ENCODE measurements at regions not wholly inside any gene's neighbourhood (a gene's known extent, or its start where the extent isn't known, plus 50 kb on each side); places are given as distances from the start of the nearest gene placed in this dataset.

GRCh38 chr5:13585324-13585723 lies 359.2 kb downstream of the DNAH5 start (continued):
- TF ChIP-seq EMX1 (CRISPR knock-in tag; IDR thresholded peaks at IDR 0.05) (no peak), MYBL2 (CRISPR knock-in tag; IDR thresholded peaks at IDR 0.05) (no peak), MXD4 (CRISPR knock-in tag; IDR thresholded peaks at IDR 0.05; ENCODE audit: borderline replicate concordance) (no peak), CBFB (CRISPR knock-in tag; IDR thresholded peaks at IDR 0.05; ENCODE audit: low read depth) (no peak)

DNA sequence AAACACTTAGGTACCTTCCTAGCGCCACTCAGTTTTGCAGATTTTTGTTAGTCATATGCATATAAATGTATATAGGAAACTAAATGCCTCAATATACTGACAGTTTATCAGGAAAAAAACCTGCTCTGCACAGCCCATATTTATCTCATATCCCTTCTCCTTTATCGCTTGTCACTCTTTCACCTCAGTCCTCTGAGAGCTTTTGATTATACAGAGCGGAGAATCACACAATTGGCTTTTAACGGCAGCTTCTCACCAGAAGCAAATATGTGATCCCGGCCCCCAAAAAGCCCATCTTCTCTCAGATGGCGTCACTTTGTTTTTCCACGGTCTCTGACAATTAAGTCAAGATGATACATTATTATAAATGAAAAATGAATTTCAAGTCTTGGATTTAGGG lies 362.6 kb downstream of the DNAH5 start:
- H3K27ac Mint-ChIP-seq = no peak overlapping the region
- TF ChIP-seq, protein P1, sequence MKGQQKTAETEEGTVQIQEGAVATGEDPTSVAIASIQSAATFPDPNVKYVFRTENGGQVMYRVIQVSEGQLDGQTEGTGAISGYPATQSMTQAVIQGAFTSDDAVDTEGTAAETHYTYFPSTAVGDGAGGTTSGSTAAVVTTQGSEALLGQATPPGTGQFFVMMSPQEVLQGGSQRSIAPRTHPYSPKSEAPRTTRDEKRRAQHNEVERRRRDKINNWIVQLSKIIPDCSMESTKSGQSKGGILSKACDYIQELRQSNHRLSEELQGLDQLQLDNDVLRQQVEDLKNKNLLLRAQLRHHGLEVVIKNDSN (CRISPR knock-in tag; IDR thresholded peaks at IDR 0.05) = no peak
- no peak for TF ChIP-seq PRRX2 (CRISPR knock-in tag; IDR thresholded peaks at IDR 0.05)
- DNase-seq (ENCODE audit: low spot score) = no peak
- CTCF ChIA-PET = no interaction called here
- H3K4me1 Mint-ChIP-seq = no peaks in the 10 kb centered on the region
- no peak for ATAC-seq
- no peaks in the 10 kb centered on the region for H3K36me3 Mint-ChIP-seq
- H3K4me3 Mint-ChIP-seq = no peak overlapping the region
- H3K27me3 Mint-ChIP-seq (ENCODE audit: low read depth) = no peaks in the 10 kb centered on the region; the same call in 1 of the 2 replicates
- peaks cover 9% of the 10 kb centered on the region for H3K9me3 Mint-ChIP-seq
- POLR2A ChIA-PET = no interaction called here

DNA sequence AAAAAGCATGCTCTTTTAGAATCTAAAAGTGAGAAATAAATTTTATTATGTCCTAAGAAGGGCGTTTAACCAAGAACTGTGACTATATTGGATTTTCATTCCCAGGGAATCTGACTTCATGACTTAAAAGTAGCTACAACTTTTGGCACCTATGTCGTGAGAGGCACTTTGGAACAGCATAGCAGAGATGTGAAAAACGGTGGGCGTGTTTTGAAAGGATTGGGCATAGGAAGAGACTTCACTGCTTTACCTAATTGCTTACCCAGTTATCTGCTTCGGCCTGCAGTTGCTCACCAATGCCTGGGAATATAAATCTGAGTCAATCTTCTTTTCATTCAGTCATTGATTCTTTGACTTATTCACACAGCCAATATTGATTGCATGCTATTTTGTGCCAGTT lies 363.4 kb downstream of the DNAH5 start:
- no peaks in the 10 kb centered on the region for H3K36me3 Mint-ChIP-seq
- CTCF ChIA-PET = no interaction called here
- DNase-seq (ENCODE audit: low spot score) (no peak), ATAC-seq (no peak)
- no peak overlapping the region for H3K27ac Mint-ChIP-seq
- no peak overlapping the region for H3K4me3 Mint-ChIP-seq
- H3K9me3 Mint-ChIP-seq = peaks cover 9% of the 10 kb centered on the region
- POLR2A ChIA-PET = no interaction called here
- no peaks in the 10 kb centered on the region for H3K4me1 Mint-ChIP-seq
- no peak for TF ChIP-seq ZNF121 (CRISPR knock-in tag; IDR thresholded peaks at IDR 0.05)
- no peak for TF ChIP-seq PRRX2 (CRISPR knock-in tag; IDR thresholded peaks at IDR 0.05)
- TF ChIP-seq, protein P2, sequence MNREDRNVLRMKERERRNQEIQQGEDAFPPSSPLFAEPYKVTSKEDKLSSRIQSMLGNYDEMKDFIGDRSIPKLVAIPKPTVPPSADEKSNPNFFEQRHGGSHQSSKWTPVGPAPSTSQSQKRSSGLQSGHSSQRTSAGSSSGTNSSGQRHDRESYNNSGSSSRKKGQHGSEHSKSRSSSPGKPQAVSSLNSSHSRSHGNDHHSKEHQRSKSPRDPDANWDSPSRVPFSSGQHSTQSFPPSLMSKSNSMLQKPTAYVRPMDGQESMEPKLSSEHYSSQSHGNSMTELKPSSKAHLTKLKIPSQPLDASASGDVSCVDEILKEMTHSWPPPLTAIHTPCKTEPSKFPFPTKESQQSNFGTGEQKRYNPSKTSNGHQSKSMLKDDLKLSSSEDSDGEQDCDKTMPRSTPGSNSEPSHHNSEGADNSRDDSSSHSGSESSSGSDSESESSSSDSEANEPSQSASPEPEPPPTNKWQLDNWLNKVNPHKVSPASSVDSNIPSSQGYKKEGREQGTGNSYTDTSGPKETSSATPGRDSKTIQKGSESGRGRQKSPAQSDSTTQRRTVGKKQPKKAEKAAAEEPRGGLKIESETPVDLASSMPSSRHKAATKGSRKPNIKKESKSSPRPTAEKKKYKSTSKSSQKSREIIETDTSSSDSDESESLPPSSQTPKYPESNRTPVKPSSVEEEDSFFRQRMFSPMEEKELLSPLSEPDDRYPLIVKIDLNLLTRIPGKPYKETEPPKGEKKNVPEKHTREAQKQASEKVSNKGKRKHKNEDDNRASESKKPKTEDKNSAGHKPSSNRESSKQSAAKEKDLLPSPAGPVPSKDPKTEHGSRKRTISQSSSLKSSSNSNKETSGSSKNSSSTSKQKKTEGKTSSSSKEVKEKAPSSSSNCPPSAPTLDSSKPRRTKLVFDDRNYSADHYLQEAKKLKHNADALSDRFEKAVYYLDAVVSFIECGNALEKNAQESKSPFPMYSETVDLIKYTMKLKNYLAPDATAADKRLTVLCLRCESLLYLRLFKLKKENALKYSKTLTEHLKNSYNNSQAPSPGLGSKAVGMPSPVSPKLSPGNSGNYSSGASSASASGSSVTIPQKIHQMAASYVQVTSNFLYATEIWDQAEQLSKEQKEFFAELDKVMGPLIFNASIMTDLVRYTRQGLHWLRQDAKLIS (CRISPR knock-in tag; IDR thresholded peaks at IDR 0.05; ENCODE audit: borderline replicate concordance) = no peak
- no peak for TF ChIP-seq KAT7 (CRISPR knock-in tag; IDR thresholded peaks at IDR 0.05; ENCODE audit: borderline replicate concordance)
- no peak for TF ChIP-seq NFYB (CRISPR knock-in tag; conservative IDR thresholded peaks at IDR 0.05; ENCODE audit: low read depth)
- TF ChIP-seq, protein P3, sequence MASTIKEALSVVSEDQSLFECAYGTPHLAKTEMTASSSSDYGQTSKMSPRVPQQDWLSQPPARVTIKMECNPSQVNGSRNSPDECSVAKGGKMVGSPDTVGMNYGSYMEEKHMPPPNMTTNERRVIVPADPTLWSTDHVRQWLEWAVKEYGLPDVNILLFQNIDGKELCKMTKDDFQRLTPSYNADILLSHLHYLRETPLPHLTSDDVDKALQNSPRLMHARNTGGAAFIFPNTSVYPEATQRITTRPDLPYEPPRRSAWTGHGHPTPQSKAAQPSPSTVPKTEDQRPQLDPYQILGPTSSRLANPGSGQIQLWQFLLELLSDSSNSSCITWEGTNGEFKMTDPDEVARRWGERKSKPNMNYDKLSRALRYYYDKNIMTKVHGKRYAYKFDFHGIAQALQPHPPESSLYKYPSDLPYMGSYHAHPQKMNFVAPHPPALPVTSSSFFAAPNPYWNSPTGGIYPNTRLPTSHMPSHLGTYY (CRISPR knock-in tag; IDR thresholded peaks at IDR 0.05) = no peak
- TF ChIP-seq, protein P4, sequence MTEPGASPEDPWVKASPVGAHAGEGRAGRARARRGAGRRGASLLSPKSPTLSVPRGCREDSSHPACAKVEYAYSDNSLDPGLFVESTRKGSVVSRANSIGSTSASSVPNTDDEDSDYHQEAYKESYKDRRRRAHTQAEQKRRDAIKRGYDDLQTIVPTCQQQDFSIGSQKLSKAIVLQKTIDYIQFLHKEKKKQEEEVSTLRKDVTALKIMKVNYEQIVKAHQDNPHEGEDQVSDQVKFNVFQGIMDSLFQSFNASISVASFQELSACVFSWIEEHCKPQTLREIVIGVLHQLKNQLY (CRISPR knock-in tag; IDR thresholded peaks at IDR 0.05) = no peak
- H3K27me3 Mint-ChIP-seq (ENCODE audit: low read depth) = no peaks in the 10 kb centered on the region; the same call in 1 of the 2 replicates

DNA sequence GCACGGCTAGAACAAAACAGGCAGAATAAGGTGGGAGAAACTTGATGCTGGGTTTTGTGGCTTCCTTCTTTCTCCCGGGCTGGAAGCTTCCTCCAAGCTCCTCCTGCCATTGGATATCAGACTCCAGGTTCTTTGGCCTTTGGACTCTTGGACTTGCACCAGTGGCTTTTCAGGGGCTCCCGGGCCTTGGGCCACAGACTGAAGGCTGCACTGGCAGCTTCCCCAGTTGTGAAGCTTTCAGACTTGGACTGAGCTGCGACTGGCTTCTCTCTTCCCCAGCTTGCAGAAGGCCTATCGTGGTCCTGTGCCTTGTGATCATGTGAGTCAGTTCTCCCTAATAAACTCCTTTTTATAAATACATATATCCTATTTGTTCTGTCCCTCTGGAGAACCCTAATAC lies 364.4 kb downstream of the DNAH5 start:
- H3K9me3 Mint-ChIP-seq = peaks cover 9% of the 10 kb centered on the region
- ATAC-seq = no peak
- POLR2A ChIA-PET = no interaction called here
- H3K27me3 Mint-ChIP-seq (ENCODE audit: low read depth) = no peaks in the 10 kb centered on the region; the same call in 1 of the 2 replicates
- DNase-seq (ENCODE audit: low spot score) = no peak
- no peak overlapping the region for H3K4me3 Mint-ChIP-seq
- CTCF ChIA-PET = no interaction called here
- H3K27ac Mint-ChIP-seq = no peak overlapping the region
- H3K36me3 Mint-ChIP-seq = no peaks in the 10 kb centered on the region
- no peaks in the 10 kb centered on the region for H3K4me1 Mint-ChIP-seq
- no peak for TF ChIP-seq IRF1 (CRISPR knock-in tag; IDR thresholded peaks at IDR 0.05)
- TF ChIP-seq, protein P5, sequence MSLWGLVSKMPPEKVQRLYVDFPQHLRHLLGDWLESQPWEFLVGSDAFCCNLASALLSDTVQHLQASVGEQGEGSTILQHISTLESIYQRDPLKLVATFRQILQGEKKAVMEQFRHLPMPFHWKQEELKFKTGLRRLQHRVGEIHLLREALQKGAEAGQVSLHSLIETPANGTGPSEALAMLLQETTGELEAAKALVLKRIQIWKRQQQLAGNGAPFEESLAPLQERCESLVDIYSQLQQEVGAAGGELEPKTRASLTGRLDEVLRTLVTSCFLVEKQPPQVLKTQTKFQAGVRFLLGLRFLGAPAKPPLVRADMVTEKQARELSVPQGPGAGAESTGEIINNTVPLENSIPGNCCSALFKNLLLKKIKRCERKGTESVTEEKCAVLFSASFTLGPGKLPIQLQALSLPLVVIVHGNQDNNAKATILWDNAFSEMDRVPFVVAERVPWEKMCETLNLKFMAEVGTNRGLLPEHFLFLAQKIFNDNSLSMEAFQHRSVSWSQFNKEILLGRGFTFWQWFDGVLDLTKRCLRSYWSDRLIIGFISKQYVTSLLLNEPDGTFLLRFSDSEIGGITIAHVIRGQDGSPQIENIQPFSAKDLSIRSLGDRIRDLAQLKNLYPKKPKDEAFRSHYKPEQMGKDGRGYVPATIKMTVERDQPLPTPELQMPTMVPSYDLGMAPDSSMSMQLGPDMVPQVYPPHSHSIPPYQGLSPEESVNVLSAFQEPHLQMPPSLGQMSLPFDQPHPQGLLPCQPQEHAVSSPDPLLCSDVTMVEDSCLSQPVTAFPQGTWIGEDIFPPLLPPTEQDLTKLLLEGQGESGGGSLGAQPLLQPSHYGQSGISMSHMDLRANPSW (CRISPR knock-in tag; conservative IDR thresholded peaks at IDR 0.05; ENCODE audit: low read depth) = no peak
- no peak for TF ChIP-seq ATF6 (CRISPR knock-in tag; IDR thresholded peaks at IDR 0.05)
- no peak for TF ChIP-seq NR1H2 (CRISPR knock-in tag; IDR thresholded peaks at IDR 0.05)
- TF ChIP-seq ZNF263 (CRISPR knock-in tag; IDR thresholded peaks at IDR 0.05; ENCODE audit: low read depth) = no peak

Data from WTC11 (cell line).